ENCODE measurements at regions not wholly inside any gene's neighbourhood (a gene's known extent, or its start where the extent isn't known, plus 50 kb on each side); places are given as distances from the start of the nearest gene placed in this dataset.

- TF ChIP-seq, protein P1, sequence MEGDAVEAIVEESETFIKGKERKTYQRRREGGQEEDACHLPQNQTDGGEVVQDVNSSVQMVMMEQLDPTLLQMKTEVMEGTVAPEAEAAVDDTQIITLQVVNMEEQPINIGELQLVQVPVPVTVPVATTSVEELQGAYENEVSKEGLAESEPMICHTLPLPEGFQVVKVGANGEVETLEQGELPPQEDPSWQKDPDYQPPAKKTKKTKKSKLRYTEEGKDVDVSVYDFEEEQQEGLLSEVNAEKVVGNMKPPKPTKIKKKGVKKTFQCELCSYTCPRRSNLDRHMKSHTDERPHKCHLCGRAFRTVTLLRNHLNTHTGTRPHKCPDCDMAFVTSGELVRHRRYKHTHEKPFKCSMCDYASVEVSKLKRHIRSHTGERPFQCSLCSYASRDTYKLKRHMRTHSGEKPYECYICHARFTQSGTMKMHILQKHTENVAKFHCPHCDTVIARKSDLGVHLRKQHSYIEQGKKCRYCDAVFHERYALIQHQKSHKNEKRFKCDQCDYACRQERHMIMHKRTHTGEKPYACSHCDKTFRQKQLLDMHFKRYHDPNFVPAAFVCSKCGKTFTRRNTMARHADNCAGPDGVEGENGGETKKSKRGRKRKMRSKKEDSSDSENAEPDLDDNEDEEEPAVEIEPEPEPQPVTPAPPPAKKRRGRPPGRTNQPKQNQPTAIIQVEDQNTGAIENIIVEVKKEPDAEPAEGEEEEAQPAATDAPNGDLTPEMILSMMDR (conservative IDR thresholded peaks at IDR 0.05) = no peak
- no peak for TF ChIP-seq ZFX (IDR thresholded peaks at IDR 0.05)
Observed at GRCh38 chr12:115740586-115741155, 536.8 kb downstream of the MED13L start.

All from C4-2B (cell line).